CD4-positive, alpha-beta T cell treated with Interleukin-6 for 4 hours (primary cell): ENCODE measurements at regions not wholly inside any gene's neighbourhood (a gene's known extent, or its start where the extent isn't known, plus 50 kb on each side); places are given as distances from the start of the nearest gene placed in this dataset.

Experiments
- DNase-seq: peaks from one replicate; pipeline ENCODE4 v3.0.0-alpha.2; 2020; ENCODE audit warnings: mixed read lengths

DNA sequence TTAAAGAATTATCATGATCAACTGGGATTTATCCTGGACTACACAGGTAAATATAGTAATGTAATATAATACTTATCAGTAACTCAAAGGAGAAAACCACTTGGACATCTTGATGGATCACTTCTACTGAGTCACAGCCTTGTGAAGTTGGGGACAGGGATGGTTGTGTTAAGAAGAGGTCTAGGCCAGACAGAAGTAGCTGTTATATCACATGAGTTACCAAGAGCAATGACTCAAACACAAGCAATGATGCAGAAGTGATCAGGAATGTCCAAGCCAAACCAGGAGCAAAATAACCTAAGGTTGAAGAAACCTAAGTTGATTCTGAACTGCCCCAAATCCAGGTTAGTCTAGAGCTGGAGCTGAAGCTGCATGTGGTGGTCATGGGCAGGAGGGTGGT, 424.5 kb upstream of the DAB1 start:
- DNase-seq = no peak

DNA sequence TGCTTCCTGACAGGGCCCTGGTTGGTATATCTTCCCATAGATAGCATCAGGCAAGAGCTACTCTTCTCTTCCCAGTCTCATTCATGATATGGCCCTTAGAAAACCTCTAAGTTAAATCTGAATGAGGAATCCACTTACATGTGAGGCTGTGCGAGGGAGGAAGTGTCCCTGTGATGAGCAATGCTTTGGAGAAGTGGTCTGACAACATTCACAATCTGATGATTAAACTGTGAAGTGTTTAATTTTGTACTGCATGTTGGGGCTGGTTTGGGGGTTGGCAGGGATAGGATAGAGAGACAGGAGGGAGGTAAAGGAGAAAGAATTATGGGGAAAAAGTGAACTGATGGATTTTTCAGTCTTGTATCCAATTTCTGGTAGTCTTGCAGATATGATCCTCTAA, 421.2 kb upstream of the DAB1 start:
- DNase-seq = no peak

DNA sequence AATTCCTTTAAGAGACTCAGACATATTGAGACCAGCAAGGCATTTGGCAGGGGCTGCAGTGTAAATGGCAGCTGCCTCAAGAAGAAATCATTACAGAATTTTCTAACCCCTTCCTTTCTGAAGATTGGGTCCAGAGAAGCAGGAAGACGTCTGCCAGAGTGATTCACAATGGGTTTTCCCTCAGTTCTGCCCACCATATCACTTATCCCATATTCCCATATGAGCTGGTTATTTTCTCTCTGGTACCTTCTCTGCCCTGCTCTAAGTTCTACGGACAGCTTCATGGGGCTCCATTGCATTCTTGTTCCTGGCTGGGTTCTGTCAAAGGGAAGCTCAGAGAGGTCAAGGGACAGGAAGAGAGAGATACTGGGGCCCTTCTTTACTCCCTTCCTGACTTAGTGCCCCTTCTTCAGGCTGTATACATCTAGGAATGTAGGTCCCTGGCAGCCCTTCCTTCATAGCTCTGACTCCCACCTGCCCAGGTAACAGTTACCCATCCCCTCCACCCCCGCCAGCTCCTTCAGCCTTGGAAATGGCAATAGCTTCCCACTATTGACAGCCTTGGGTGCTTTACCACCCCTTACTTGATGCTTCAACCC, 420.6 kb upstream of the DAB1 start:
- no peak for DNase-seq

DNA sequence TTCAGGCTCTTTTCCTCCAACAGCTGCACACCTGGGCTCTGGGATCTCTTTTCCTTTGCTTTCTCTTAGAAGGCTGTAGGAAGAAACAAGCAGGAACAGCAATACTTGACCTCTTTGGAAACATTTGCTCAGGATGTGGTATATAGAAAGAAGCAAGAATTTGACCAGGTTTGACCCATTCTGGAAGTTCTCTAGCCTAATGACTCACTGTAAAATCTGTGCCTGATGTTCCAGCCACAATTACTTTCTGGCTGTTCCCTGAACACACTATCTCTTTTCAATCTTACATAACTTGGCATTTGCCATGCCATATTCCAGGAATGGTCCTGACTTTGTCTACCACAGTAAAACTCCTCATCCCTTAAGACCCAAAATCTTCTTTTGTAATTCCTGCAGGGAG, 419.9 kb upstream of the DAB1 start:
- no peak for DNase-seq

GRCh38 chr1:57839526-57839925, 415.7 kb upstream of the DAB1 start:
- DNase-seq = no peak

GRCh38 chr1:57839067-57839466, 415.2 kb upstream of the DAB1 start:
- DNase-seq = no peak

GRCh38 chr1:57835620-57836019, 411.8 kb upstream of the DAB1 start:
- DNase-seq = no peak

DNA sequence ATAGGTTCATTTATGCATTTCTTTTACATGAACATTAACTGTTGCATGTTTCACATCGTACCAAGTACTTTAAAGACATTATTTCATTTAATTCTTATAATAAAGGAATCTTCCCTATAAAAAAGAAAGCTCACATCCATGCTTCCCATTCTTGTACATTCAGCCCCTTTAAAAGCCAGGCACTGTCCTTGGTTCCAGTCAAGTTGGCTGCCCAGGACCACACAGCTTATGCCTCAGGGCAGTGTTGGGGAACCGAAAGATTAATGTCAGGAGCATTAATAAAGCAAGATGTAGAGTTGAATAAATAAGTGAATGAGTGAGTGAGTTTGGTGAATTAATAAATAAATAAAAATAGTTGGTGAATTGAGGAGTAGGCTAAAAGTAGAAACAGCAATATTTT, 409.4 kb upstream of the DAB1 start:
- no peak for DNase-seq

DNA sequence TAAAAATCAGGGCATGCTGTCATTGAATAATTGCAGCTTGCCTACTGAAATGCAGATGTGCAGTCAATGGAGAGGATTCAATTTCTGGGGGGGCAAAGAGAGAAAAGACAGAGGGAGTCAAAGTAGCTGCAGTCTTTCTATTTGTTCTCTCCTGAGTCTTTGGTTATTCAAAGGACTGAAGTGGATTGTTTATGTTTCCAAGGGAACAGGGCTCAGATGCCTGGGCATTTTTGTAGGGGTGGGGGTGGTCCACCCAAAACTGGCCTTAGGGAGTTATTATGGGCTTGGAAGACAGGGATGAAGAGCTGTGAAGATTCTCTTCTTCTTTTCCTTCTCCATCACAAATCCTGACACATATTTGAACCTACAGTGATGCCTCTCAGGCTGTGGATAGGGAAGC, 408.8 kb upstream of the DAB1 start:
- DNase-seq = no peak

- DNase-seq = no peak
These were observed 407.8 kb upstream of the DAB1 start for GRCh38 chr1:57831624-57832023.

- DNase-seq = no peak
These were observed 402.7 kb upstream of the DAB1 start for GRCh38 chr1:57826535-57826934.

DNA sequence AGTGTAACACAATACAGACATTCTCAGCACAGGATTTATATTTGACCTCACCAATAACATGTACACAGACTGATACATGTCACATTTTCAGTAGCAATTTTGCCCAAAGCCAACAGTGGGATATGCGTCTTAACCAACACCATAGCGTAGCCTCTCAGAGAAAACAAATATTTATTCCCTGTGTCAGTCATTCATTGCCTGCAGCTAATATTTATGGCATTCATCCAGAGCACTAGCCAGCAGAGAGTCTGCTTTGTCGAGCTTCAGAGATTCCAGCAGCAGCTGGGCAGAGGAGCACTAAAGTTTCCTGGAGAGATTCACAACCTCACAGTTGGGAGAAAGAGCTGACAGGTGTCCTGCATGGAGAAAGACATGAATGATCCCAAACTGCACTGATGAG, 400.7 kb upstream of the DAB1 start:
- no peak for DNase-seq

DNA sequence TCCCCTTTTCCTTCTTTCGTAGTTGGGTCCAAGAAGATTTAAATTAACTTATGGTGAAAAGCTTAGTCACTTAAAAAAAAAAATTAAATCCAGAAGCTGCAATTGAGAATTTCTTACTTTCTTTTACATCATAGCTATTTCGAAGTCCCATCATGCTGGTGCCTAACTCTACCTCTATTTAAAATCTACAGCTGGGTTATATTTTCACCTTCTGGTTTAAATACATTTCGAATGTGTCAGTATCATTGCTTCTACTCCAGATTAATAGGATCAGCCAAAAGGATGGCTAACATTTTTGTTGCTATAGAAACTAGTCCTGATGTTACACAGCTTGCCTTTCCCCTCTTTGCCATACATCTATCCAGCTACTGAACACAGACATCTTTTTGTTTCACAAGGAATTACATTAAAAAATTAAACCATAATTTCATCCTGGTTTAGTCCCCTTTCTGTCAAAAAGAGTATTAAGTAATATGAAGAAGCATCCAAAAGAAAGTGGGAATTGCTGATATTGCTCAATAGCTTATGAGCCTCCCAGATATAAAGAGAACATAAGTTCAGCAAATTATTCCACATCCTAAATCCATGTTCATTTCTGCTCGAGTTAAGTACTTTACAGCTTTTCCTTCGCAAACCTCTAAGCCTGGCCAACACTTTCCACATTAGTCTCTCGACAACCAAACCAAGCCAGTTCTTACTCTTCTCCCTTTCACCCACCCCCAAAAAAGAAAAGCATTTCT, 396.7 kb upstream of the DAB1 start:
- no peak for DNase-seq

DNA sequence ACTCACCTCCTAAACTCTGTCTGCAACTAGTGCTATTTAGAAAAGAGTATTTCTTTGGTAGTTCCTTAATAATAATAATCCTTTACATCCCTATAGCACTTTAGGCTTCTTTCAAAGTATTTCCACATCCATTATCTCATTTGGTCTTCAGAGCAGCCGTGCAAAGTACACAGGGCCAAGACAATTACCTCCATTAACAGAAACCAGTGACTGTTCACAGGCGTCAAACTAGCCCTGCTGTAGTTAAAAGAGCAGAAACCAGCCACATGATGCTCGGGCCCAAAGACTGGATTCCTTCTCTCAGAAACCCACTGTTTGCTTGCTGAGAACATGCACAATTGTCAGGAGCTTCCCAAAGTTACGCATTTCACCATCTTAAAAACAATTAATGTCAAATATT, 396.0 kb upstream of the DAB1 start:
- DNase-seq = no peak

- no peak for DNase-seq
These were observed 379.7 kb upstream of the DAB1 start for GRCh38 chr1:57803586-57803985.

- no peak for DNase-seq
These were observed 376.5 kb upstream of the DAB1 start for GRCh38 chr1:57800376-57800775.

DNA sequence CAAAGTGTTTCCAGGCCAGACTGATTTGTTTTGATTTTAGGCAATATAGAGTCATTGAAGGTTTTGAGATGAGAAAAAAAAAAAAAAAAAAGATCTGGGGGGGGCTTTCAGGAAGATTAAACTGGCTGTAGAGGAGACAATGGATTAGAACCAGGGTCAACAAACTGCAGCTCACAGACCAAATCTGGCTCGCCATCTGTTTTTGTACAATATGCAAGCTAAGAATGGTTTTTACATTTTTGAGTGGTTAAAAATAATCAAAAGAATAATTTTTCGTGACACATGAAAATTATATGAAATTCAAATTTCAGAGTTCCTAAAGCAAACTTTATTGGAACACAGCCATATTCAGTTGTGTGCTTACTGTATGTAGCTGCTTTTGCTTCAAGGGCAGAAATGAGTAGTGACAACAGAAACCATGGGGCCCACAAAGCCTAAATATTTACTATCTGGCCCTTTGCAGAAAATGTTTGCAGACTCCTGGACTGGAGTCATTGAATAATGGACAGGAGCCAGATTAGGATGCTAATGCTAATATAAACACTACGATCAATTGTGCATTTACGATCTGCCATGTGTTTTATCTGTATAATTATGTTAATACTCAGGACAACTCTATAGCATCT, 375.7 kb upstream of the DAB1 start:
- no peak for DNase-seq

DNA sequence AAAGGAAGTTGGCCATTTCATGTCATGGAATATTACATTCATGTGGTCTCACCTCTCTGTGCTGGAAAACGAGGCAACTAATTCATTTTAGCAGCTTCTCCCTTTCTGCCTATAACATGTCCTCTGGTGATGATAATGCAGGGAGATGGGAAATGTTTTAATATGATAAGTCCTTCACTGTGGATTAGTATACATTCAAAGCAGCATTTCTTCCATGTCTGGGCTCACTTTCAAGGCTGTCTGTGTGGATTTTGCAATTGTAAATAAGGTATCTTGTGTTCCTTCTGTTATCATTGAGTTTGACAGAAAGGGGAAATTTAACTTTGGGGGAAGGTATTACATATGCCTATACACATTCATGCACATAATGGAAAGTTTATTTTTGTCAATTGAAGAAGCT, 374.7 kb upstream of the DAB1 start:
- DNase-seq = no peak

- DNase-seq = no peak
These were observed 373.2 kb upstream of the DAB1 start for GRCh38 chr1:57797084-57797483.

GRCh38 chr1:57796616-57797015, 372.8 kb upstream of the DAB1 start:
- no peak for DNase-seq

DNA sequence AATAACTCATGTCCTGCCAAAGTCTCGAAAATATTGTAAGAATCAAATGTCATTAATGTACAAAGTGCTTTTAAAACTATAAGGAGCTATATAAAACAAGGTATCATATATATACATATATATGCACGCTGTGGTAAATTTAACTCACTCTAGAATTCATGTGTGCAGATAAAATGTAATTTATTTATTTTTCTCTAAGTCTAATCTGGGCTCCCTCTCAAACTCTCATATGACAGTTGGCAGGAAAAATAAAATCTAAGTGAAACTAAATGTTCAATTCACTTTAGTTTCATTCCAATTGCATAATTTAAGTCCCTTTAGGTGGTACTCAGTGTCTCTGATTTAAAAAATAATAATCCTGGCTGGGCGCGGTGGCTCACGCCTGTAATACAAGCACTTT, 372.0 kb upstream of the DAB1 start:
- DNase-seq = no peak

GRCh38 chr1:57794078-57794477, 370.2 kb upstream of the DAB1 start:
- DNase-seq = no peak

DNA sequence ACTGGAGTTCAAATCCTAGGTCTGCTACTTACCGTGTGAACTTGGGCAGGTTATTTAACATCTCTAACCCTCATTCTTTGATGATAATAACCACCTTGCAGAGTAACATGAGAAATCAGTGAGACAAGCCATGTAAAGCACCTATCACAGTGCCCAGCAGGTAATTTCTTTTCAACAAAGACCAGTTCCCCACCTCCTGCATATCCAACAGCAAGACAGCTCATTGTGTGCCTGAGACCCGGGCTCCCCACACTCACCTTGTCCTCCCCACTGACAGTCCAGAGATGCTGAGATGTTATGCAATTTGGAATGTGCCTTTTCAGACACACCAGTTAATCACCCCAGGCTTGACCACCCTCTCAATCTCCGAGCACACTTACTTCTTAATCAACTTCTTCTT, 367.6 kb upstream of the DAB1 start:
- no peak for DNase-seq

GRCh38 chr1:57789936-57790335, 366.1 kb upstream of the DAB1 start:
- no peak for DNase-seq

GRCh38 chr1:57788313-57788712, 364.5 kb upstream of the DAB1 start:
- DNase-seq = no peak
